Ovary (tissue), 3 donors: ENCODE measurements at regions not wholly inside any gene's neighbourhood (a gene's known extent, or its start where the extent isn't known, plus 50 kb on each side); places are given as distances from the start of the nearest gene placed in this dataset.

Source experiments
- CTCF ChIP-seq, 3 donors: fragments of 450-650 bp in 2 of 3; fragments of 200-600 bp in 1 of 3; IDR thresholded peaks; one replicate each; pipeline versions ENCODE4 v1.5.1 to v1.8.0; 2016 to 2022; ENCODE audit warnings: antibody characterized with exemption in 3 of 3, mild to moderate bottlenecking in 1 of 3
- EP300 ChIP-seq: sonication (generic); formaldehyde crosslinking; IDR thresholded peaks from one replicate; pipeline ENCODE4 v1.6.1; 2017; ENCODE audit warnings: antibody characterized with exemption
- POLR2A ChIP-seq: fragments of 450-650 bp; IDR thresholded peaks from one replicate; pipeline ENCODE4 v1.6.1; 2017; ENCODE audit warnings: antibody characterized with exemption, mild to moderate bottlenecking, moderate library complexity
- donor health status: DM: no; HTN: no; CAD: no.

- TF ChIP-seq CTCF (IDR thresholded peaks at IDR 0.05) (no peak), POLR2A (no peak), EP300 (no peak)
Observed at GRCh38 chr10:69738858-69739435, 62.8 kb upstream of the COL13A1 start.
